GM23338 (cell line): ENCODE measurements at regions not wholly inside any gene's neighbourhood (a gene's known extent, or its start where the extent isn't known, plus 50 kb on each side); places are given as distances from the start of the nearest gene placed in this dataset.
A peak's percentile ranks its signal among the peaks of the same experiment; 100 is the strongest.
"Not testable (repeated sequence)": the region's sequence is repeated elsewhere in the genome, so short reads cannot be mapped to it uniquely, and the experiment has no call there.

Experiments
- ATAC-seq: fragments of 200-7000 bp; cut with Tn5 transposase; 3 replicates; pipeline ENCODE4 v1.9.1; 2020
- DNase-seq: peaks from one replicate; pipeline ENCODE4 v3.0.0-alpha.2; 2015; ENCODE audit warnings: low spot score
- H2AFZ ChIP-seq: fragments of 200-600 bp; sonication (generic); 2 replicates; pipeline ENCODE4 v1.8.0; 2016; ENCODE audit warnings: antibody characterized with exemption, mild to moderate bottlenecking, moderate library complexity
- H3F3A ChIP-seq: fragments of 200-600 bp; sonication (generic); replicated peaks from 2 replicates; pipeline ENCODE4 v1.8.0; 2017; ENCODE audit warnings: antibody characterized with exemption, mixed run types, low read depth
- H3K27ac ChIP-seq: fragments of 200-600 bp; sonication (generic); 2 replicates; pipeline ENCODE4 v1.6.1; 2016; ENCODE audit warnings: low read depth
- H3K27me3 ChIP-seq: fragments of 200-600 bp; sonication (generic); 2 replicates; pipeline ENCODE4 v1.8.0; 2016; ENCODE audit warnings: mild to moderate bottlenecking, mixed run types, moderate library complexity; ENCODE audit not compliant: insufficient read depth
- H3K36me3 ChIP-seq: fragments of 200-600 bp; sonication (generic); 2 replicates; pipeline ENCODE4 v1.8.0; 2016; ENCODE audit warnings: mild to moderate bottlenecking; ENCODE audit not compliant: insufficient read depth
- H3K4me1 ChIP-seq: fragments of 200-600 bp; sonication (generic); 2 replicates; pipeline ENCODE4 v1.8.0; 2016; ENCODE audit warnings: mild to moderate bottlenecking, moderate library complexity; ENCODE audit not compliant: insufficient read depth
- H3K4me2 ChIP-seq: fragments of 200-600 bp; sonication (generic); 2 replicates; pipeline ENCODE4 v1.7.1; 2017; ENCODE audit warnings: mixed run types
- H3K4me3 ChIP-seq: fragments of 200-600 bp; sonication (generic); 2 replicates; pipeline ENCODE4 v1.6.1; 2016; ENCODE audit warnings: mixed run types
- H3K79me2 ChIP-seq: fragments of 200-600 bp; sonication (generic); replicated peaks from 2 replicates; pipeline ENCODE4 v1.8.0; 2017; ENCODE audit warnings: mild to moderate bottlenecking; ENCODE audit not compliant: insufficient read depth
- H3K9me2 ChIP-seq: fragments of 200-600 bp; sonication (generic); 2 replicates; pipeline ENCODE4 v1.8.0; 2017; ENCODE audit not compliant: insufficient read depth
- H4K20me1 ChIP-seq: fragments of 200-600 bp; sonication (generic); replicated peaks from 2 replicates; pipeline ENCODE4 v1.8.0; 2017; ENCODE audit warnings: mild to moderate bottlenecking; ENCODE audit not compliant: insufficient read depth
- H3K27ac Mint-ChIP-seq: 2 replicates; pipeline ENCODE4 v1.8.0; 2020; ENCODE audit warnings: inconsistent platforms, mild to moderate bottlenecking, moderate library complexity, mixed read lengths
- H3K27me3 Mint-ChIP-seq: 3 replicates; pipeline ENCODE4 v1.8.0; 2022; ENCODE audit warnings: low read depth, mild to moderate bottlenecking, moderate library complexity, mixed read lengths, inconsistent platforms; ENCODE audit not compliant: insufficient read depth, poor library complexity
- H3K36me3 Mint-ChIP-seq: 3 replicates; pipeline ENCODE4 v1.8.0; 2021; ENCODE audit warnings: low read depth, mild to moderate bottlenecking, inconsistent platforms, moderate library complexity, mixed read lengths
- H3K4me1 Mint-ChIP-seq: 3 replicates; pipeline ENCODE4 v1.8.0; 2020; ENCODE audit warnings: mild to moderate bottlenecking, inconsistent platforms, mixed read lengths
- H3K4me3 Mint-ChIP-seq: 3 replicates; pipeline ENCODE4 v1.8.0; 2021; ENCODE audit warnings: moderate library complexity, mild to moderate bottlenecking, inconsistent platforms, mixed read lengths
- H3K9me3 Mint-ChIP-seq: 3 replicates; pipeline ENCODE4 v1.8.0; 2020; ENCODE audit warnings: moderate library complexity, mild to moderate bottlenecking, inconsistent platforms, mixed read lengths
- CREB1 ChIP-seq: fragments of 250-450 bp; sonication (Bioruptor Pico); IDR thresholded peaks from 2 replicates; pipeline ENCODE4 v1.5.0; 2020; ENCODE audit warnings: low read depth, mild to moderate bottlenecking, moderate library complexity
- CTCF ChIP-seq, 2 experiments: fragments of 200-600 bp in 1 of 2; sonication (generic) in 1 of 2; conservative IDR thresholded peaks; 2 replicates each; pipeline versions ENCODE4 v1.5.1 to v1.6.1; 2016 to 2017; ENCODE audit warnings: antibody characterized with exemption in 2 of 2, low read depth in 2 of 2, mild to moderate bottlenecking in 2 of 2, moderate library complexity in 1 of 2
- EZH2 ChIP-seq: fragments of 200-600 bp; sonication (generic); IDR thresholded peaks from one replicate; pipeline ENCODE4 v1.8.0; 2017; ENCODE audit warnings: antibody characterized with exemption, mild to moderate bottlenecking, low read depth; ENCODE audit not compliant: unreplicated experiment
- NANOG ChIP-seq: IDR thresholded peaks from 2 replicates; pipeline ENCODE4 v1.6.1; 2016; ENCODE audit warnings: antibody characterized with exemption, borderline replicate concordance
- POLR2AphosphoS5 ChIP-seq: IDR thresholded peaks from 2 replicates; pipeline ENCODE4 v1.6.1; 2016; ENCODE audit warnings: antibody characterized with exemption, low read depth
- REST ChIP-seq: IDR thresholded peaks from one replicate; pipeline ENCODE4 v1.6.1; 2018; ENCODE audit warnings: antibody characterized with exemption; ENCODE audit not compliant: unreplicated experiment
- ZNF462 ChIP-seq: fragments of 250-450 bp; sonication (Bioruptor Pico); IDR thresholded peaks from 2 replicates; pipeline ENCODE4 v1.5.0; 2020; ENCODE audit warnings: mild to moderate bottlenecking, moderate library complexity

GRCh38 chr6:141977782-141978181, 154.9 kb upstream of the GJE1 start (continued):
- TF ChIP-seq CTCF (conservative IDR thresholded peaks at IDR 0.05; ENCODE audit: low read depth in 2 of 2) = no peak
- no peak for TF ChIP-seq CREB1

GRCh38 chr6:141976994-141977393, 155.7 kb upstream of the GJE1 start:
- Mint-ChIP-seq H3K4me1 (no peaks in the 10 kb centered on the region), H3K27ac (no peak overlapping the region), H3K27me3 (no peaks in the 10 kb centered on the region), H3K9me3 (no peaks in the 10 kb centered on the region; the same call in 2 of the 3 replicates), H3K4me3 (no peak overlapping the region), H3K36me3 (no peaks in the 10 kb centered on the region)
- Histone ChIP-seq H3K79me2 (peaks cover 7% of the 10 kb centered on the region), H3K4me1 (no peaks in the 10 kb centered on the region), H3F3A (no peaks in the 10 kb centered on the region), H3K36me3 (no peaks in the 10 kb centered on the region), H3K4me3 (no peak overlapping the region), H3K27ac (no peak overlapping the region), H3K4me2 (no peak overlapping the region), H3K27me3 (no peaks in the 10 kb centered on the region), H2AFZ (no peak overlapping the region), H3K9me2 (no peaks in the 10 kb centered on the region), H4K20me1 (no peaks in the 10 kb centered on the region)
- no peak for TF ChIP-seq EZH2
- no peak for TF ChIP-seq CREB1
- TF ChIP-seq POLR2AphosphoS5 = no peak
- TF ChIP-seq NANOG = no peak
- no peak for TF ChIP-seq ZNF462
- TF ChIP-seq REST = no peak
- ATAC-seq (no peak), DNase-seq (no peak)

GRCh38 chr6:141969768-141970415, 162.8 kb upstream of the GJE1 start:
- Mint-ChIP-seq H3K36me3 (peaks cover 10% of the 10 kb centered on the region), H3K9me3 (peaks cover 11% of the 10 kb centered on the region)
- peaks cover 16% of the 10 kb centered on the region for H3K4me1 ChIP-seq
- not testable (repeated sequence) for H3K27ac ChIP-seq, H3K27ac Mint-ChIP-seq, H3K36me3 ChIP-seq, H3K4me3 ChIP-seq, H3K27me3 ChIP-seq, H3K27me3 Mint-ChIP-seq, H3K4me3 Mint-ChIP-seq, ATAC-seq, H3K4me1 Mint-ChIP-seq, H4K20me1 ChIP-seq, DNase-seq, H3F3A ChIP-seq, H2AFZ ChIP-seq
- H3K4me2 ChIP-seq = peak overlapping the region; percentile 26; the same call in 1 of the 2 replicates
- peaks cover 16% of the 10 kb centered on the region; the same call in 1 of the 2 replicates for H3K9me2 ChIP-seq
- peaks cover 11% of the 10 kb centered on the region for H3K79me2 ChIP-seq
